ENCODE measurements at regions not wholly inside any gene's neighbourhood (a gene's known extent, or its start where the extent isn't known, plus 50 kb on each side); places are given as distances from the start of the nearest gene placed in this dataset.

- no peak overlapping the region for H2AK9ac ChIP-seq (replicated peaks; ENCODE audit: low read depth, low read length, poor library complexity)
- H3K4ac ChIP-seq (ENCODE audit: low read depth, low read length): no peak overlapping the region
- no peak overlapping the region for H3K14ac ChIP-seq (replicated peaks; ENCODE audit: low read depth, low read length)
- no peak for DNase-seq
- no peak overlapping the region for H4K5ac ChIP-seq (ENCODE audit: low read depth, low read length)
- ATAC-seq (ENCODE audit: low read depth): no peak
- no peak overlapping the region for H2BK5ac ChIP-seq (ENCODE audit: low read depth, low read length, poor library complexity, severe bottlenecking)
- H2AK5ac ChIP-seq (ENCODE audit: low read depth, low read length): no peak overlapping the region
- H4K8ac ChIP-seq (ENCODE audit: low read depth in 2 of 2, low read length in 2 of 2): no peak overlapping the region
- no peak overlapping the region for H3K18ac ChIP-seq (ENCODE audit: low read depth, low read length)
- no peak overlapping the region for H2BK120ac ChIP-seq (ENCODE audit: low read depth, low read length)
- no peak overlapping the region for H3K23ac ChIP-seq (ENCODE audit: low read depth, low read length)
- no peak overlapping the region for H3K27ac ChIP-seq (ENCODE audit: insufficient read depth, low read length)
- intact Hi-C loops (cut with micrococcal nuclease): no loop called here
- no peaks in the 10 kb centered on the region for H4K20me1 ChIP-seq (ENCODE audit: insufficient read depth, low read length)
- no peak overlapping the region for H3K56ac ChIP-seq (ENCODE audit: extremely low read depth, insufficient read depth, low read length)
- H2BK20ac ChIP-seq (ENCODE audit: low read depth, low read length): no peak overlapping the region
- no peak overlapping the region for H3K9ac ChIP-seq (ENCODE audit: low read depth, low read length)
- H4K91ac ChIP-seq (ENCODE audit: insufficient read depth, low read depth, low read length): no peak overlapping the region
- H3K4me1 ChIP-seq (ENCODE audit: control insufficient read depth, insufficient read depth, low read length): no peaks in the 10 kb centered on the region
- H2AFZ ChIP-seq (replicated peaks; ENCODE audit: low read length, poor library complexity): no peak overlapping the region
- H3K9me3 ChIP-seq (ENCODE audit: control insufficient read depth, insufficient read depth, low read length): no peaks in the 10 kb centered on the region
- H3K79me1 ChIP-seq (ENCODE audit: low read depth in 1 of 2, low read length in 2 of 2): no peaks in the 10 kb centered on the region
- no peaks in the 10 kb centered on the region for H3K27me3 ChIP-seq (ENCODE audit: control insufficient read depth, insufficient read depth, low read length)
- no peak overlapping the region for H2BK15ac ChIP-seq (ENCODE audit: low read depth, low read length)
- H3K9me1 ChIP-seq (ENCODE audit: insufficient read depth, low read length): no peaks in the 10 kb centered on the region
- dilution Hi-C loops (cut with HindIII; ENCODE audit: low sequenced_read_pairs, unreplicated experiment): no loop called here
- BruUV-seq (replicated peaks): no TSS peak
- H3K36me3 ChIP-seq (ENCODE audit: control insufficient read depth, insufficient read depth, low read length): no peaks in the 10 kb centered on the region
- WGBS, 2 experiments (ENCODE audit: extremely low coverage in 2 of 2, insufficient read length in 1 of 2): no CpG with 5 or more reads among the region's 2 CpGs
- in situ Hi-C loops (cut with MboI; ENCODE audit: low sequenced_read_pairs): no loop called here
- no peak for TF ChIP-seq POLR2A (IDR thresholded peaks at IDR 0.05; ENCODE audit: low read depth, low read length)
- TF ChIP-seq, protein P1, sequence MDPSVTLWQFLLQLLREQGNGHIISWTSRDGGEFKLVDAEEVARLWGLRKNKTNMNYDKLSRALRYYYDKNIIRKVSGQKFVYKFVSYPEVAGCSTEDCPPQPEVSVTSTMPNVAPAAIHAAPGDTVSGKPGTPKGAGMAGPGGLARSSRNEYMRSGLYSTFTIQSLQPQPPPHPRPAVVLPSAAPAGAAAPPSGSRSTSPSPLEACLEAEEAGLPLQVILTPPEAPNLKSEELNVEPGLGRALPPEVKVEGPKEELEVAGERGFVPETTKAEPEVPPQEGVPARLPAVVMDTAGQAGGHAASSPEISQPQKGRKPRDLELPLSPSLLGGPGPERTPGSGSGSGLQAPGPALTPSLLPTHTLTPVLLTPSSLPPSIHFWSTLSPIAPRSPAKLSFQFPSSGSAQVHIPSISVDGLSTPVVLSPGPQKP (IDR thresholded peaks at IDR 0.05; ENCODE audit: borderline replicate concordance, low read depth, low read length): no peak
- no peak overlapping the region for H3K4me3 ChIP-seq (ENCODE audit: insufficient read depth, low read depth, low read length)
- H3K4me2 ChIP-seq (ENCODE audit: low read depth, low read length): no peak overlapping the region
- CTCF ChIA-PET: no interaction called here
- POLR2A ChIA-PET (ENCODE audit: unreplicated experiment): interaction anchor here (0.7 kb wide), 1 partner anchor 307 kb away, joined by 3 read pairs; no protein-coding TSS in a partner anchor
Measured at GRCh38 chr3:31197941-31198340, 303.5 kb upstream of the GADL1 start.

Measured in IMR-90 (cell line).